Left renal pelvis (tissue), 4 donors: ENCODE measurements at regions not wholly inside any gene's neighbourhood (a gene's known extent, or its start where the extent isn't known, plus 50 kb on each side); places are given as distances from the start of the nearest gene placed in this dataset.
"Not testable (repeated sequence)": the region's sequence is repeated elsewhere in the genome, so short reads cannot be mapped to it uniquely, and the experiment has no call there.

ENCODE experiments used
- DNase-seq, 4 donors: peaks; one replicate each; pipeline ENCODE4 v3.0.0-alpha.2; 2013; ENCODE audit warnings: low read depth in 4 of 4, low spot score in 3 of 4

- no peak for DNase-seq
Measured at GRCh38 chr18:11512096-11513025, 97.0 kb upstream of the SLC35G4 start.

GRCh38 chr18:11511434-11512095 is 97.8 kb upstream of the SLC35G4 start:
- DNase-seq, result no peak

GRCh38 chr18:11506856-11507255 is 102.5 kb upstream of the SLC35G4 start:
- no peak for DNase-seq

- no peak for DNase-seq
Measured at GRCh38 chr18:11505993-11506392, 103.4 kb upstream of the SLC35G4 start.

GRCh38 chr18:11504962-11505361 is 104.4 kb upstream of the SLC35G4 start:
- no peak for DNase-seq

GRCh38 chr18:11502368-11502767 is 107.0 kb upstream of the SLC35G4 start:
- DNase-seq, result no peak

- no peak for DNase-seq
Measured at GRCh38 chr18:11501352-11501751, 108.0 kb upstream of the SLC35G4 start.

- DNase-seq, result no peak
Measured at GRCh38 chr18:11500153-11501122, 109.0 kb upstream of the SLC35G4 start.

- DNase-seq, result no peak
Measured at GRCh38 chr18:11498821-11499220, 110.6 kb upstream of the SLC35G4 start.

- DNase-seq, result no peak
Measured at GRCh38 chr18:11497585-11497984, 111.8 kb upstream of the SLC35G4 start.

- no peak for DNase-seq
Measured at GRCh38 chr18:11496526-11497172, 112.7 kb upstream of the SLC35G4 start.

- DNase-seq, result no peak
Measured at GRCh38 chr18:11495441-11495840, 114.0 kb upstream of the SLC35G4 start.

- DNase-seq, result no peak
Measured at GRCh38 chr18:11494107-11494506, 115.3 kb upstream of the SLC35G4 start.

- no peak for DNase-seq
Measured at GRCh38 chr18:11489266-11489899, 120.0 kb upstream of the SLC35G4 start.

GRCh38 chr18:11488175-11488574 is 121.2 kb upstream of the SLC35G4 start:
- no peak for DNase-seq

GRCh38 chr18:11487390-11487789 is 122.0 kb upstream of the SLC35G4 start:
- no peak for DNase-seq

GRCh38 chr18:11482271-11482670 is 127.1 kb upstream of the SLC35G4 start:
- no peak for DNase-seq

GRCh38 chr18:11480692-11481091 is 128.7 kb upstream of the SLC35G4 start:
- DNase-seq, result no peak

GRCh38 chr18:11479031-11479430 is 130.4 kb upstream of the SLC35G4 start:
- DNase-seq, result not testable (repeated sequence)

GRCh38 chr18:11470941-11471340 is 138.5 kb upstream of the SLC35G4 start:
- no peak for DNase-seq
